GM18499 (cell line): ENCODE measurements at regions not wholly inside any gene's neighbourhood (a gene's known extent, or its start where the extent isn't known, plus 50 kb on each side); places are given as distances from the start of the nearest gene placed in this dataset.

Experiments
- ATAC-seq: cut with Tn5 transposase; IDR thresholded peaks from one replicate; pipeline ENCODE4 v1.9.1; 2021; ENCODE audit warnings: moderate number of reproducible peaks; ENCODE audit not compliant: insufficient read depth, unreplicated experiment

- no peak for ATAC-seq
These were observed 179.1 kb upstream of the RAI14 start for GRCh38 chr5:34476941-34477565.

- ATAC-seq: no peak
These were observed 175.2 kb upstream of the RAI14 start for GRCh38 chr5:34480810-34481528.

GRCh38 chr5:34483442-34484033, 172.6 kb upstream of the RAI14 start:
- no peak for ATAC-seq

GRCh38 chr5:34484216-34484920, 171.8 kb upstream of the RAI14 start:
- ATAC-seq: no peak

- no peak for ATAC-seq
These were observed 170.4 kb upstream of the RAI14 start for GRCh38 chr5:34485768-34486030.

GRCh38 chr5:34486160-34486848, 169.8 kb upstream of the RAI14 start:
- ATAC-seq: no peak

GRCh38 chr5:34486849-34487158, 169.3 kb upstream of the RAI14 start:
- ATAC-seq: no peak

GRCh38 chr5:34487159-34487879, 168.8 kb upstream of the RAI14 start:
- no peak for ATAC-seq

- no peak for ATAC-seq
These were observed 168.2 kb upstream of the RAI14 start for GRCh38 chr5:34487956-34488355.

GRCh38 chr5:34488984-34489383, 167.1 kb upstream of the RAI14 start:
- no peak for ATAC-seq

GRCh38 chr5:34490506-34491250, 165.4 kb upstream of the RAI14 start:
- ATAC-seq: no peak

GRCh38 chr5:34491251-34491620, 164.9 kb upstream of the RAI14 start:
- ATAC-seq: no peak

GRCh38 chr5:34494111-34494755, 161.9 kb upstream of the RAI14 start:
- ATAC-seq: no peak

GRCh38 chr5:34495178-34495577, 160.9 kb upstream of the RAI14 start:
- ATAC-seq: no peak

GRCh38 chr5:34496260-34496691, 159.9 kb upstream of the RAI14 start:
- no peak for ATAC-seq

- ATAC-seq: no peak
These were observed 159.2 kb upstream of the RAI14 start for GRCh38 chr5:34496701-34497469.

- no peak for ATAC-seq
These were observed 158.7 kb upstream of the RAI14 start for GRCh38 chr5:34497470-34497808.

GRCh38 chr5:34498572-34498971, 157.6 kb upstream of the RAI14 start:
- ATAC-seq: no peak
